DND-41 (cell line): ENCODE measurements at regions not wholly inside any gene's neighbourhood (a gene's known extent, or its start where the extent isn't known, plus 50 kb on each side); places are given as distances from the start of the nearest gene placed in this dataset.

Experiments
- ATAC-seq: fragments of 200-7000 bp; cut with Tn5 transposase; 3 replicates; pipeline ENCODE4 v1.9.1; 2021; ENCODE audit warnings: low read depth; ENCODE audit not compliant: insufficient read depth
- DNase-seq: peaks from one replicate; pipeline ENCODE4 v3.0.0-alpha.2; 2020
- H2AFZ ChIP-seq: 2 replicates; pipeline ENCODE4 v1.6.0; 2012; ENCODE audit warnings: low read depth, low read length
- H3K27ac ChIP-seq: 2 replicates; pipeline ENCODE4 v1.5.1; 2012; ENCODE audit warnings: low read length, inconsistent platforms
- H3K27me3 ChIP-seq: fragments of 200-600 bp; sonication (generic); 2 replicates; pipeline ENCODE4 v1.6.0; 2012; ENCODE audit warnings: low read length, mild to moderate bottlenecking, inconsistent platforms; ENCODE audit not compliant: insufficient read depth, poor library complexity
- H3K36me3 ChIP-seq: 2 replicates; pipeline ENCODE4 v1.5.1; 2012; ENCODE audit warnings: low read length, inconsistent platforms; ENCODE audit not compliant: insufficient read depth
- H3K4me1 ChIP-seq: 2 replicates; pipeline ENCODE4 v1.5.1; 2012; ENCODE audit warnings: mild to moderate bottlenecking, low read length; ENCODE audit not compliant: insufficient read depth
- H3K4me2 ChIP-seq: 2 replicates; pipeline ENCODE4 v1.6.0; 2012; ENCODE audit warnings: mild to moderate bottlenecking, moderate library complexity, low read length, inconsistent platforms; ENCODE audit not compliant: insufficient read depth
- H3K4me3 ChIP-seq, 2 experiments: fragments of 200-600 bp in 1 of 2; shearing (Covaris generic) in 1 of 2; 2 replicates each; pipeline ENCODE4 v1.5.1; 2012 to 2016; ENCODE audit warnings: inconsistent platforms in 2 of 2, low read length in 2 of 2, mild to moderate bottlenecking in 2 of 2, low read depth in 1 of 2, moderate library complexity in 1 of 2
- H3K79me2 ChIP-seq: 2 replicates; pipeline ENCODE4 v1.6.0; 2012; ENCODE audit warnings: low read length, inconsistent platforms; ENCODE audit not compliant: insufficient read depth
- H3K9ac ChIP-seq: 2 replicates; pipeline ENCODE4 v1.6.0; 2012; ENCODE audit warnings: low read depth, mild to moderate bottlenecking, inconsistent platforms, low read length, moderate library complexity
- H3K9me3 ChIP-seq: 2 replicates; pipeline ENCODE4 v1.5.1; 2012; ENCODE audit warnings: low read length, moderate library complexity, mild to moderate bottlenecking, inconsistent platforms; ENCODE audit not compliant: insufficient read depth, severe bottlenecking
- H4K20me1 ChIP-seq: 2 replicates; pipeline ENCODE4 v1.6.0; 2012; ENCODE audit warnings: low read length; ENCODE audit not compliant: insufficient read depth
- CTCF ChIP-seq: IDR thresholded peaks from 2 replicates; pipeline ENCODE4 v1.5.1; 2012; ENCODE audit warnings: borderline replicate concordance, low read length, moderate library complexity, mild to moderate bottlenecking; ENCODE audit not compliant: poor library complexity, severe bottlenecking; ENCODE audit errors: extremely low read depth
- EZH2 ChIP-seq: IDR thresholded peaks from 3 replicates; pipeline ENCODE4 v1.6.1; 2012; ENCODE audit warnings: borderline replicate concordance, low read depth, mild to moderate bottlenecking, moderate library complexity, low read length, inconsistent platforms; ENCODE audit not compliant: severe bottlenecking

DNA sequence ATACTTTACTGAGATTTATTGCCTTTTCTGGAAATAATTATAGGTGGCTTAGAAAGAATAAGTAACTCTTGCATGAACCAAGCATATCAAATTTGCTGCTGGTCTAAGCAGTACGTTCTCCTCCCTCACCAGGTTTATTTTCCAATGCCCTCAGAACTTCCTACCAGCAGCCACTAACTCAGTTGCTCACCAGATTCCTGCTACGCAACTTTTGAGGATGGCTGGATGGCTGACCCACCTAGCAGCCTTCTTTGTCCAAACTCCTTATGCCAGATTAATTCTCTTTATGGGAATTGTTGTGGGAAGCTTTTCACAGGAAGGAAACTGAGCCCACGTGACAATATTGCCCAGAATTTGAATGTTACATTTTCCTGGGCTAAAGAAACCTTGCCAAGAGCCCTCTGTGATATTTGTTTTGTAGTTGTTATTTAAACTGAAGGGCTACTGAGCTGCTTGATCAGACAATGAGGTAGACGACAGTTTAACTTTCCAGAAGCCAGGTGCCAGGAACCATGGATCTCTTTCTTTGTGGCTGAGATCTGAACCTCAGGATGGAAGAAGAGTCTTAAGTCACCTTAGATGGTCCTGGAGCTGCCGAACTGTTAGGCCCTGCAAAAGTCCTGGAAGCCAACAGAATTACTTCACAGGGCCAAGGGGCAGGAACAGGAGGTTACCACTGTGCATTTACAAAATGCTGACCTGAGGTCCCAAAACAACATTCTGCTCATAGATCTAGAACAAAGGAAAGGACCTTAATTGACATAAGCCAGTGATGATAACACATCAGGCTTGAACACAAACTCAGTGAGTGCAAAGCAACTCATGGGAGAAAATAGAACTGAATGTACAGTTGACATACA lies 85.5 kb upstream of the ATP1A1 start:
- no peak overlapping the region for H3K27ac ChIP-seq
- no peaks in the 10 kb centered on the region for H3K9me3 ChIP-seq
- no peak overlapping the region for H2AFZ ChIP-seq
- no peak overlapping the region for H3K4me3 ChIP-seq
- no peaks in the 10 kb centered on the region for H4K20me1 ChIP-seq
- H3K27me3 ChIP-seq, result no peaks in the 10 kb centered on the region
- TF ChIP-seq EZH2 (no peak), CTCF (no peak)
- ATAC-seq, result no peak
- H3K4me1 ChIP-seq, result no peaks in the 10 kb centered on the region
- no peaks in the 10 kb centered on the region for H3K36me3 ChIP-seq
- no peak overlapping the region for H3K9ac ChIP-seq
- no peak overlapping the region for H3K4me2 ChIP-seq
- H3K79me2 ChIP-seq, result no peaks in the 10 kb centered on the region
- no peak for DNase-seq

DNA sequence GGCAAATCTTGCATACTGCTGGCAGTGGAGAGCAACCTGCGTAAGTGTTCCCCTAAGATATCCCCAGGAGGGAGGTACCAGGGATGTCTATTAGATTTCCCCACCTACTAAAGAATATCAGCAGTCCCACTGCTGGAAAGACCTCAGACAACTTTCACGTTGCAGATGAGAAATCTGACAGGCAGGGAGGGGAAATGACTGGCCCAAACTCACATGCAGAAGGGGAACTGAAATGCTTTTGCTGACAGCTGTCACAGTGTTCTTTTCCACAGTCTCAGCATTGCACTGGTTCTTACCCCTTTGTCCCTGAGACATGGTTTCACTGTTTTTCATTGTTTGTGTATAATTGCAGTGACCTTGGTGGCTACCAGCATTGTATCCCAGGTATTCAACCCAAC lies 84.8 kb upstream of the ATP1A1 start:
- Histone ChIP-seq H3K9ac (no peak overlapping the region), H3K9me3 (no peaks in the 10 kb centered on the region), H3K36me3 (no peaks in the 10 kb centered on the region), H3K27me3 (no peaks in the 10 kb centered on the region), H3K79me2 (no peaks in the 10 kb centered on the region), H3K27ac (no peak overlapping the region), H3K4me3 (no peak overlapping the region), H3K4me2 (no peak overlapping the region), H4K20me1 (no peaks in the 10 kb centered on the region), H3K4me1 (no peaks in the 10 kb centered on the region), H2AFZ (no peak overlapping the region)
- DNase-seq (no peak), ATAC-seq (no peak)
- TF ChIP-seq EZH2, result no peak

DNA sequence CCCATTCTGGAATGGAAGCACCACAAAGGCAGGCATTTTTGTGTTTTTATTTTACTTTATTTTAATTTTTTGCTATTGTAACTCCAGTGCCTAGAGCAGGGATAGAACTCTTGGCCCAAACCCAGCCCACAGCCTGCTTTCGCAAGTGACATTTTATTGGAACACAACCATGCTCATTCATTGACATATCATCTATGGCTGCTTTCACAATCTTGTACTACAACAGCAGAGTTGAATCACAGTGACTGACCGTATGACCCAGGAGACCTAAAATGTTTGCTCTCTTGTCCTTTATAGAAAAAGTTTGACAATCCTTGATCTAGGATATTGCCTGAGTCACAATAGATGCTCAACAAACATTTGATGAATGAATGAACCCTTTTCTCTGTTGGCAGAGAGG lies 83.9 kb upstream of the ATP1A1 start:
- no peak overlapping the region for H3K27ac ChIP-seq
- no peaks in the 10 kb centered on the region for H3K4me1 ChIP-seq
- H3K36me3 ChIP-seq, result no peaks in the 10 kb centered on the region
- no peaks in the 10 kb centered on the region for H4K20me1 ChIP-seq
- no peaks in the 10 kb centered on the region for H3K27me3 ChIP-seq
- no peaks in the 10 kb centered on the region for H3K79me2 ChIP-seq
- no peak overlapping the region for H3K4me2 ChIP-seq
- no peak overlapping the region for H2AFZ ChIP-seq
- no peak overlapping the region for H3K9ac ChIP-seq
- no peaks in the 10 kb centered on the region for H3K9me3 ChIP-seq
- no peak for DNase-seq
- ATAC-seq, result no peak
- TF ChIP-seq EZH2 (no peak), CTCF (no peak)
- H3K4me3 ChIP-seq, result no peak overlapping the region

DNA sequence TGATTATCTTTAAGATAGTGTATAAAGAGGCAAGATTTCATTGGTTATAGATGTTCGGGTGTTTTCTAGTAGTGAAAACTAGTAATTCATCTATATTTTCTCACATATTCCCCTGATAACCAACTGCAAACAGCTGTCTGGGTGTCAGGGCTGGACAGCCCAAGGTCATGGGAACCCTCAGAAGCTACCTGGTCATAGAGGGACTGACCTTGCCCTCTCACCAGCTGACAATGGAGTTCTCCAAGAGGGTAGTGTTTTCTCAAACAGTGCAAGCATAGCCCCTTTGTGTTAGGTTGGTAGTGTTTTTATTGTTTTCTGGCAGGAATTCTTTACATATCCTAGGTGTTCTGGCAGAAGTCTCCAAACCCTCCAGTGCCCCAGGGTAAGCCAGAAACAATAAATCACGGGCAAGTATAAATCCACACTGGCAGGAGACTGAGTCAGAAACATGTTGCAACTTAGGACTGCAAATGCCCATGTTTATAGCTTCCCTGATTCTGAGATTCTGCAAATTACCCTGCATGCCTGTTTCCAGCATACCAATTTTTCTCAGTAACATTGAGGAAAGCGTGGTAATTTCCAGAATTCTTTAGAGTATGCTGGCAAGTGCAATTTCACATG lies 82.8 kb upstream of the ATP1A1 start:
- H3K4me3 ChIP-seq, result no peak overlapping the region
- TF ChIP-seq CTCF (no peak), EZH2 (no peak)
- no peaks in the 10 kb centered on the region for H3K9me3 ChIP-seq
- no peaks in the 10 kb centered on the region for H4K20me1 ChIP-seq
- no peak overlapping the region for H3K9ac ChIP-seq
- no peak overlapping the region for H2AFZ ChIP-seq
- no peak overlapping the region for H3K4me2 ChIP-seq
- DNase-seq (no peak), ATAC-seq (no peak)
- no peak overlapping the region for H3K27ac ChIP-seq
- no peaks in the 10 kb centered on the region for H3K27me3 ChIP-seq
- H3K36me3 ChIP-seq, result no peaks in the 10 kb centered on the region
- H3K4me1 ChIP-seq, result no peaks in the 10 kb centered on the region
- no peaks in the 10 kb centered on the region for H3K79me2 ChIP-seq
